GM21381 (cell line): ENCODE measurements at regions not wholly inside any gene's neighbourhood (a gene's known extent, or its start where the extent isn't known, plus 50 kb on each side); places are given as distances from the start of the nearest gene placed in this dataset.

Source experiments
- ATAC-seq: cut with Tn5 transposase; IDR thresholded peaks from one replicate; pipeline ENCODE4 v1.9.1; 2021; ENCODE audit warnings: mild to moderate bottlenecking, moderate library complexity; ENCODE audit not compliant: unreplicated experiment

- ATAC-seq, result no peak
Measured at GRCh38 chr10:58140691-58141347, 126.9 kb downstream of the IPMK start.

- ATAC-seq, result no peak
Measured at GRCh38 chr10:58140054-58140453, 127.6 kb downstream of the IPMK start.

- ATAC-seq, result no peak
Measured at GRCh38 chr10:58137813-58138212, 129.9 kb downstream of the IPMK start.

GRCh38 chr10:58115218-58116050, 152.3 kb downstream of the IPMK start:
- ATAC-seq, result no peak

GRCh38 chr10:58109731-58110130, 158.0 kb downstream of the IPMK start:
- ATAC-seq, result no peak

GRCh38 chr10:58107506-58107905, 160.2 kb downstream of the IPMK start:
- ATAC-seq, result no peak

GRCh38 chr10:58106211-58107035, 161.3 kb downstream of the IPMK start:
- ATAC-seq, result no peak

- ATAC-seq, result no peak
Measured at GRCh38 chr10:58104351-58104751, 163.3 kb downstream of the IPMK start.

- no peak for ATAC-seq
Measured at GRCh38 chr10:58102897-58103296, 164.8 kb downstream of the IPMK start.

- ATAC-seq, result no peak
Measured at GRCh38 chr10:58101682-58102081, 166.0 kb downstream of the IPMK start.

GRCh38 chr10:58094985-58095718, 172.5 kb downstream of the IPMK start:
- ATAC-seq, result no peak

GRCh38 chr10:58091886-58092285, 175.8 kb downstream of the IPMK start:
- no peak for ATAC-seq

- ATAC-seq, result no peak
Measured at GRCh38 chr10:58089739-58090138, 178.0 kb downstream of the IPMK start.

- no peak for ATAC-seq
Measured at GRCh38 chr10:58087896-58088295, 179.8 kb downstream of the IPMK start.

- ATAC-seq, result no peak
Measured at GRCh38 chr10:58086763-58087150, 180.9 kb downstream of the IPMK start.

GRCh38 chr10:58086144-58086762, 181.4 kb downstream of the IPMK start:
- no peak for ATAC-seq

GRCh38 chr10:58082248-58082647, 185.4 kb downstream of the IPMK start:
- no peak for ATAC-seq

- no peak for ATAC-seq
Measured at GRCh38 chr10:58081353-58081752, 186.3 kb downstream of the IPMK start.

- ATAC-seq, result no peak
Measured at GRCh38 chr10:58079461-58079860, 188.2 kb downstream of the IPMK start.

GRCh38 chr10:58072634-58073033, 195.1 kb downstream of the IPMK start:
- no peak for ATAC-seq
